Right atrium auricular region (tissue), 2 donors: ENCODE measurements at regions not wholly inside any gene's neighbourhood (a gene's known extent, or its start where the extent isn't known, plus 50 kb on each side); places are given as distances from the start of the nearest gene placed in this dataset.

Source experiments
- DNase-seq: peaks from one replicate; pipeline ENCODE4 v3.0.0-alpha.2; 2019; ENCODE audit warnings: low spot score
- H3K27ac ChIP-seq, 2 donors: fragments of 200-600 bp; sonication (generic); 1 replicate in 1 of 2; 2 replicates in 1 of 2; pipeline ENCODE4 v1.5.1; 2016 to 2019
- H3K27me3 ChIP-seq, 2 donors: fragments of 200-600 bp; sonication (generic); one replicate each; pipeline versions ENCODE4 v1.5.1 to v1.6.0; 2017 to 2019
- H3K36me3 ChIP-seq: fragments of 200-600 bp; sonication (generic); one replicate; pipeline ENCODE4 v1.5.1; 2016
- H3K4me1 ChIP-seq, 2 donors: fragments of 200-600 bp; sonication (generic); one replicate each; pipeline versions ENCODE4 v1.5.1 to v1.6.0; 2017 to 2019
- H3K4me3 ChIP-seq, 2 donors: fragments of 200-600 bp; sonication (generic); 1 replicate in 1 of 2; 2 replicates in 1 of 2; pipeline ENCODE4 v1.5.1; 2017 to 2019; ENCODE audit warnings: mild to moderate bottlenecking in 1 of 2, moderate library complexity in 1 of 2
- H3K9me3 ChIP-seq, 2 donors: fragments of 200-600 bp; sonication (generic); one replicate each; pipeline ENCODE4 v1.5.1; 2019
- TF ChIP-seq, protein P1 (sequence below), 2 donors: fragments of 200-600 bp; sonication (generic); IDR thresholded peaks; one replicate each; pipeline ENCODE4 v1.5.1; 2019; ENCODE audit warnings: antibody characterized with exemption in 2 of 2

GRCh38 chr10:124227988-124228387 is 134.6 kb upstream of the CHST15 start:
- no peak for DNase-seq
- H3K36me3 ChIP-seq: no peaks in the 10 kb centered on the region
- TF ChIP-seq, protein P1, sequence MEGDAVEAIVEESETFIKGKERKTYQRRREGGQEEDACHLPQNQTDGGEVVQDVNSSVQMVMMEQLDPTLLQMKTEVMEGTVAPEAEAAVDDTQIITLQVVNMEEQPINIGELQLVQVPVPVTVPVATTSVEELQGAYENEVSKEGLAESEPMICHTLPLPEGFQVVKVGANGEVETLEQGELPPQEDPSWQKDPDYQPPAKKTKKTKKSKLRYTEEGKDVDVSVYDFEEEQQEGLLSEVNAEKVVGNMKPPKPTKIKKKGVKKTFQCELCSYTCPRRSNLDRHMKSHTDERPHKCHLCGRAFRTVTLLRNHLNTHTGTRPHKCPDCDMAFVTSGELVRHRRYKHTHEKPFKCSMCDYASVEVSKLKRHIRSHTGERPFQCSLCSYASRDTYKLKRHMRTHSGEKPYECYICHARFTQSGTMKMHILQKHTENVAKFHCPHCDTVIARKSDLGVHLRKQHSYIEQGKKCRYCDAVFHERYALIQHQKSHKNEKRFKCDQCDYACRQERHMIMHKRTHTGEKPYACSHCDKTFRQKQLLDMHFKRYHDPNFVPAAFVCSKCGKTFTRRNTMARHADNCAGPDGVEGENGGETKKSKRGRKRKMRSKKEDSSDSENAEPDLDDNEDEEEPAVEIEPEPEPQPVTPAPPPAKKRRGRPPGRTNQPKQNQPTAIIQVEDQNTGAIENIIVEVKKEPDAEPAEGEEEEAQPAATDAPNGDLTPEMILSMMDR (IDR thresholded peaks at IDR 0.05): no peak
- no peak overlapping the region for H3K27ac ChIP-seq
- no peak overlapping the region for H3K4me3 ChIP-seq
- H3K27me3 ChIP-seq: no peaks in the 10 kb centered on the region
- no peaks in the 10 kb centered on the region for H3K9me3 ChIP-seq
- no peaks in the 10 kb centered on the region for H3K4me1 ChIP-seq

DNA sequence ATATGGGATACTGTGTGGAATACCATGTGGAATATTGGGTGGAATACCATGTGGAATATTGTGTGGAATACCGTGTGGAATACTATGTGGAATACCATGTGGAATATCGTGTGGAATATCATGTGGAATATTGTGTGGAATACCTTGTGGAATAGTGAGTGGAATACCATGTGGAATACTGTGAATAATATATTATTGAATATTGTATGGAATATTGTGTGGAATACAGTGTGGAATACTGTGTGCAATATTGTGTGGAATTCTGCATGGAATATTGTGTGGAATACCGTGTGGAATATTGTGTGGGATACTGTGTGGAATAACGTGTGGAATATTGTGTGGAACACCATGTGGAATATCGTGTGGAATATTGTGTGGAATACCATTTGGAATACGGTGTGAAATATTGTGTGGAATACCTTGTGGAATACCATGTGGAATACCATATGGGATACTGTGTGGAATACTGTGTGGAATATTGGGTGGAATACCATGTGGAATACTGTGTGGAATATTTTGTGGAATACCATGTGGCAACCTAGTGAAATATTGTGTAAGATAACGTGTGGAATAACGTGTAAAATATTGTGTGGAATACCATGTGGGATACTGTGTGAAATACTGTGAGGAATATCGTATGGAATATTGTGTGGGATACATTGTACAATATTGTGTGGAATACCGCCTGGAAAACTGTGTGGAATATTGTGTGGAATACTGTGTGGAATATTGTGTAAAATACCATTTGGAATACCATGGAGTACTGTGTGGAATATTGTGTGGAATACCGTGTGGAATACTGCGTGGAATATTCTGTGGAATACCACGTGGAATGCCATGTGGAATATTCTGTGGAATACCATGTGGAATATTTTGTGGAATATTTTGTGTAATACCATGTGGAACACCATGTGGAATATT is 133.9 kb upstream of the CHST15 start:
- no peaks in the 10 kb centered on the region for H3K9me3 ChIP-seq

DNA sequence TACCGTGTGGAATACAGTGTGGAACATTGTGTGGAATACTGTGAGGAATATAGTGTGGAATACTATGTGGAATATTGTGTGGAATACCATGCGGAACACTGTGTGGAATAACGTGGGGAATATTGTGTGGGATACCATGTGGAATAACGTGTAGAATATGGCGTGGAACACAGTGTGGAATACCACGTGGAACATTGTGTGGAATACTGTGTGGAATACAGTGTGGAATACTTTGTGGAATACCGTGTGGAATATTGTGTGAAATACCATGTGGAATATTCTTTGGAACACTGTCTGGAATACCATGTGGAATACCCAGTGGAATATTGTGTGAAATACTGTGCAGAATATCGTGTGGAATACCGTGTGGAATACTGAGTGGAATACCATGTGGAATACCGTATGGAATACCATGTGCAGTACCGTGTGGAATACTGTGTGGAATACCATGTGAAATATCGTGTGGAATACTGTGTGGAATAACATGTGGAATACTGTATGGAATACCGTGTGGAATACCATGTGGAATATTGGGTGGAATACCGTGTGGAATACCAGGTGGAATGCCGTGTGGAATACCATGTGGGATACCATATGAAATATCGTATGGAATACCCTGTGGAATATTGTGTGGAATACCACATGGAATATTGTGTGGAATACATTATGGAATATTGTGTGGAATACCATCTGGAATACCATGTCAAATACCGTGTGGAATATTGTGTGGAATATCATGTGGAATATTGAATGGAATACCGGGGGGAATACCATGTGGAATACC is 133.1 kb upstream of the CHST15 start:
- no peaks in the 10 kb centered on the region for H3K27me3 ChIP-seq
- no peak overlapping the region for H3K4me3 ChIP-seq
- no peak for DNase-seq
- no peak overlapping the region for H3K27ac ChIP-seq
- H3K9me3 ChIP-seq: no peaks in the 10 kb centered on the region
- no peaks in the 10 kb centered on the region for H3K36me3 ChIP-seq
- TF ChIP-seq, protein P1 (IDR thresholded peaks at IDR 0.05): no peak
- peaks cover 0 to 7% of the 10 kb centered on the region in 2 donors for H3K4me1 ChIP-seq

More for the DNA sequence above, 133.9 kb upstream of the CHST15 start:
- Histone ChIP-seq H3K4me3 (no peak overlapping the region), H3K36me3 (no peaks in the 10 kb centered on the region), H3K4me1 (no peaks in the 10 kb centered on the region), H3K27me3 (no peaks in the 10 kb centered on the region), H3K27ac (no peak overlapping the region)
- no peak for DNase-seq
- TF ChIP-seq, protein P1 (IDR thresholded peaks at IDR 0.05): no peak

DNA sequence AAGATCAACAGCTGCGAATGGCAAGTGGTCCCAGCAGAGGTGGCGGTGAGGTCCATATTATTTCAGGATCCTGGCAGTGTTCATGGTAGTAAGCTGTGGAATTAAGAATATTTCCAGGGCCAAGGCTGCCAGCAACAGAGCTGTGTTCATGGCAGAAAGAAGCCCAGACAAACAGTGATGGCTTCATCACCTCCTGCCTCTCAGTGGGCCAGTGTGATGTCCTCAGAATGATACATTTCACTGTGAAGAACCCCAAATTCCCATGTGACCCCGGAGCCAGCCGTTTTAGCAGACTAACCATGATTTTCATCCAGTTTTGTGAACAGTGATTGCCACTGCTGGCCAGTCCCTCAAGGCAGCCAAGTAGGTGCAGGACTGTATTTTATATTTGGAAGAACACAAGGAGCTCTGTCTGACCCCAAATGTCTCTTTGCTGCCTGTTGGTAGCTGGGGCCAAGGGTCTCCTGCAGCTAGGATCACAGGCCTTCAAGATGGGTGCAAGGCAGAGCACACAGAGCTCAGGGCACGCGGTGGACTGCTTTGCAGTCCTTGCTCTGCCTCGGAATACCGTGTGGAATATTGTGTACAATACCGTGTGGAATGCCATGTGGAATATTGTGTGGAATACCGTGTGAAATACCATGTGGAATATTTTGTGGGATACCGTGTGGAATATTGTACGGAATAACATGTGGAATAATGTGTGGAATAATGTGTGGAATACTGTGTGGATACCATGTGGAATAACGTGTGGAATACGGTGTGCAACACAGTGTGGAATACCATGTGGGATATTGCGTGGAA is 132.3 kb upstream of the CHST15 start:
- H3K4me3 ChIP-seq: no peak overlapping the region
- no peaks in the 10 kb centered on the region for H3K27me3 ChIP-seq
- no peak overlapping the region for H3K27ac ChIP-seq
- TF ChIP-seq, protein P1 (IDR thresholded peaks at IDR 0.05): no peak
- H3K9me3 ChIP-seq: no peaks in the 10 kb centered on the region
- H3K4me1 ChIP-seq: peaks cover 0 to 15% of the 10 kb centered on the region in 2 donors
- no peak for DNase-seq
- H3K36me3 ChIP-seq: no peaks in the 10 kb centered on the region

DNA sequence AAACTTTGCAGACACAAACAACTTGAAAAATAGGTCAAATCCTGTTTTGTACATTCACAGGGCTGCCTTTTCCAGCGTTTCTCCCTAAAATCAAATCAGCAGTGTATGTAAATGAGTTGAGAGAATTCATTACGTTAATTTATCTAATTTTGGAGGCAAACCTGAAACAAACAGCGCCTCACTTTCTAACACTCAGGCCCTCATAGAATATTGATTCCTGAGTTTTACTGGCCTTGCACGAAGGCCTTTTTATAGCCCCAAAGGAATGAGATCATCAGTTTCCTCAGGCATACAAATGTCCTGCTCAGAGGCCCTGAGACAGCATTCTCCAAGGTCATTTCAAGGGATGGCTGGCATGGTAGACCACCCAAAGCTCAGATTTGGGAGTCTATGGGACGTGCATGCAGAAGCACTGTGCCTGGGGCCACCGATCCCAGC is 131.7 kb upstream of the CHST15 start:
- Histone ChIP-seq H3K4me1 (peaks cover 0 to 20% of the 10 kb centered on the region in 2 donors), H3K36me3 (no peaks in the 10 kb centered on the region), H3K27me3 (no peaks in the 10 kb centered on the region), H3K4me3 (no peak overlapping the region), H3K9me3 (no peaks in the 10 kb centered on the region), H3K27ac (no peak overlapping the region)
- TF ChIP-seq, protein P1 (IDR thresholded peaks at IDR 0.05): no peak
- DNase-seq: no peak
